ENCODE measurements at regions not wholly inside any gene's neighbourhood (a gene's known extent, or its start where the extent isn't known, plus 50 kb on each side); places are given as distances from the start of the nearest gene placed in this dataset.

DNA sequence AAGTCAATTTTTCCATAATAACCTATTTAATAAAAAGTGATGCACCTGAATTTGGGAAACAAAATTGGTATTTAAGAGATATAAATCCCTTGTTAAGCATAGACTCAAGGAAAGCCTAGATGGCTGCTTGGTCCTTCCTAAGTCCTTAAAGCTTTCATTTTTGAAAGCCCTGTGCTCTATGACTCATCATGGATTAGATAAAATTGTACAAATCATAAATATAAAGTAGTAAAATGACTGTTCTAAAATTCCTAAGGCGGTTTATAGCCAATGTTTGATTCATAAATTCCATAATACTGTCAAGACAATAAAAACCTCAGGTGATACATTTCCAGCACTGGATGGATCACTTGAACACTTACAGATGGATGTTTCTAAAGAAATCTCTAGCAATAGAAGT is 730.8 kb upstream of the EPHA6 start:
- Histone ChIP-seq H3K9me3 (ENCODE audit: low read depth, low read length, poor library complexity, severe bottlenecking) (peaks cover 32% of the 10 kb centered on the region), H3K27ac (ENCODE audit: low read depth, low read length, poor library complexity, severe bottlenecking) (no peak overlapping the region), H3K27me3 (replicated peaks; ENCODE audit: insufficient read depth, low read depth, low read length, poor library complexity) (no peaks in the 10 kb centered on the region), H3K36me3 (ENCODE audit: insufficient read depth, low read length, poor library complexity, severe bottlenecking) (no peaks in the 10 kb centered on the region), H3K4me3 (ENCODE audit: low read depth, low read length, poor library complexity, severe bottlenecking) (no peak overlapping the region), H3K4me1 (ENCODE audit: insufficient read depth, low read length, poor library complexity, severe bottlenecking) (no peaks in the 10 kb centered on the region)
- CTCF ChIA-PET = no interaction called here
- intact Hi-C loops (cut with micrococcal nuclease; ENCODE audit: unreplicated experiment) = no loop called here
- BruUV-seq (replicated peaks) = no TSS peak
- no peak for TF ChIP-seq EZH2 (IDR thresholded peaks at IDR 0.05; ENCODE audit: borderline replicate concordance, low read depth, low read length, poor library complexity, severe bottlenecking)
- TF ChIP-seq, protein P1, sequence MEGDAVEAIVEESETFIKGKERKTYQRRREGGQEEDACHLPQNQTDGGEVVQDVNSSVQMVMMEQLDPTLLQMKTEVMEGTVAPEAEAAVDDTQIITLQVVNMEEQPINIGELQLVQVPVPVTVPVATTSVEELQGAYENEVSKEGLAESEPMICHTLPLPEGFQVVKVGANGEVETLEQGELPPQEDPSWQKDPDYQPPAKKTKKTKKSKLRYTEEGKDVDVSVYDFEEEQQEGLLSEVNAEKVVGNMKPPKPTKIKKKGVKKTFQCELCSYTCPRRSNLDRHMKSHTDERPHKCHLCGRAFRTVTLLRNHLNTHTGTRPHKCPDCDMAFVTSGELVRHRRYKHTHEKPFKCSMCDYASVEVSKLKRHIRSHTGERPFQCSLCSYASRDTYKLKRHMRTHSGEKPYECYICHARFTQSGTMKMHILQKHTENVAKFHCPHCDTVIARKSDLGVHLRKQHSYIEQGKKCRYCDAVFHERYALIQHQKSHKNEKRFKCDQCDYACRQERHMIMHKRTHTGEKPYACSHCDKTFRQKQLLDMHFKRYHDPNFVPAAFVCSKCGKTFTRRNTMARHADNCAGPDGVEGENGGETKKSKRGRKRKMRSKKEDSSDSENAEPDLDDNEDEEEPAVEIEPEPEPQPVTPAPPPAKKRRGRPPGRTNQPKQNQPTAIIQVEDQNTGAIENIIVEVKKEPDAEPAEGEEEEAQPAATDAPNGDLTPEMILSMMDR (conservative IDR thresholded peaks at IDR 0.05; ENCODE audit: low read depth, low read length) = no peak
- POLR2A ChIA-PET (ENCODE audit: low non-redundant PET) = no interaction called here
- no peak for DNase-seq (ENCODE audit: low spot score)

DNA sequence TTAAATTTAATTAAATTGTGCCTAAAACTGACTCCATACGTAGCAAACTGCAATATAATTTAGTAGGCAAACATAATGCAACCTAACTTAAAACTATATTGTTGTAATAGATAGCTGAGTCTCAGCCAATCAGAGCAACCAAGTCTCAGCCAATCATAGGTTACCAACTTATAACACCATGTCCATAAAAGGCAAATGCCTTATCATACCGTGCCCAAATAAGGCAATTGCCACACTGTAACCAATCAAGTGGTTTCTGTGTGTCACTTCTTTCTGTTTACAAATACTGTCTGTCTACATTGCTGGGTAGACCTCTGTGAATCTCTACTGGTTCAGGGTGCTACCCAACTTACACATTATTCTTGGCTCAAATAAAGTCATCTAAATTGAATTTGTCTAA is 728.4 kb upstream of the EPHA6 start:
- no TSS peak for BruUV-seq (replicated peaks)
- no peaks in the 10 kb centered on the region for H3K27me3 ChIP-seq (replicated peaks; ENCODE audit: insufficient read depth, low read depth, low read length, poor library complexity)
- no peaks in the 10 kb centered on the region for H3K36me3 ChIP-seq (ENCODE audit: insufficient read depth, low read length, poor library complexity, severe bottlenecking)
- H3K4me3 ChIP-seq (ENCODE audit: low read depth, low read length, poor library complexity, severe bottlenecking) = no peak overlapping the region
- POLR2A ChIA-PET (ENCODE audit: low non-redundant PET) = no interaction called here
- H3K9me3 ChIP-seq (ENCODE audit: low read depth, low read length, poor library complexity, severe bottlenecking) = peaks cover 32% of the 10 kb centered on the region
- H3K27ac ChIP-seq (ENCODE audit: low read depth, low read length, poor library complexity, severe bottlenecking) = no peak overlapping the region
- no peak for TF ChIP-seq EZH2 (IDR thresholded peaks at IDR 0.05; ENCODE audit: borderline replicate concordance, low read depth, low read length, poor library complexity, severe bottlenecking)
- TF ChIP-seq, protein P1 (conservative IDR thresholded peaks at IDR 0.05; ENCODE audit: low read depth, low read length) = no peak
- H3K4me1 ChIP-seq (ENCODE audit: insufficient read depth, low read length, poor library complexity, severe bottlenecking) = no peaks in the 10 kb centered on the region
- intact Hi-C loops (cut with micrococcal nuclease; ENCODE audit: unreplicated experiment) = no loop called here
- DNase-seq (ENCODE audit: low spot score) = no peak
- CTCF ChIA-PET = no interaction called here

DNA sequence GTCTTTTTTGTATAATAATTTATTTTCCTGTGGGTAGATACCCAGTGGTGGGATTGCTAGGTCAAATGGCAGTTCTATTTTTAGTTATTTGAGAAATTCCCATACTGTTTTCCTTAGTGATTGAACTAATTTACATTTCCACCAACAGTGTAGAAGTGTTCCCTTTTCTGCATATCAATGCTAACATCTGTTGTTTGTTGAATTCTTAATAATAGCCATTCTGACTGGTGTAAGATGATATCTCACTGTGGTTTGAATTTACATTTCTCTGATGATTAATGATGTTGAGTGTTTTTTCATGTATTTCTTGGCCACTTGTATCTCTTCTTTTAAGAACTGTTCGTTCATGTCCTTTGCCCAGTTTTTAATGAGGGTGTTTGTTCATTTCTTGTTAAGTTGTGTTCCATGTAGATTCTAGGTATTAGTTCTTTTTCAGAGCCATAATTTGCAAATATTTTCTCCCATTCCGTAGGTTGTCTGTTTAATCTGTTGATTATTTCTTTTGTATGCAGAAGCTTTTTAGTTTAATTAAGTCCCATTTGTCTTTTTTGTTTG is 713.3 kb upstream of the EPHA6 start:
- Histone ChIP-seq H3K9me3 (ENCODE audit: low read depth, low read length, poor library complexity, severe bottlenecking) (peaks cover 26% of the 10 kb centered on the region), H3K27me3 (replicated peaks; ENCODE audit: insufficient read depth, low read depth, low read length, poor library complexity) (no peaks in the 10 kb centered on the region), H3K27ac (ENCODE audit: low read depth, low read length, poor library complexity, severe bottlenecking) (no peak overlapping the region), H3K4me1 (ENCODE audit: insufficient read depth, low read length, poor library complexity, severe bottlenecking) (no peaks in the 10 kb centered on the region), H3K36me3 (ENCODE audit: insufficient read depth, low read length, poor library complexity, severe bottlenecking) (no peaks in the 10 kb centered on the region), H3K4me3 (ENCODE audit: low read depth, low read length, poor library complexity, severe bottlenecking) (no peak overlapping the region)
- ChIA-PET CTCF (no interaction called here), POLR2A (ENCODE audit: low non-redundant PET) (no interaction called here)
- no peak for DNase-seq (ENCODE audit: low spot score)
- intact Hi-C loops (cut with micrococcal nuclease; ENCODE audit: unreplicated experiment) = no loop called here
- no peak for TF ChIP-seq EZH2 (IDR thresholded peaks at IDR 0.05; ENCODE audit: borderline replicate concordance, low read depth, low read length, poor library complexity, severe bottlenecking)
- TF ChIP-seq, protein P1 (conservative IDR thresholded peaks at IDR 0.05; ENCODE audit: low read depth, low read length) = no peak
- BruUV-seq (replicated peaks) = no TSS peak

All from A673 (cell line).